B cell (primary cell): ENCODE measurements at regions not wholly inside any gene's neighbourhood (a gene's known extent, or its start where the extent isn't known, plus 50 kb on each side); places are given as distances from the start of the nearest gene placed in this dataset.
A peak's percentile ranks its signal among the peaks of the same experiment; 100 is the strongest.

ENCODE experiments used
- ATAC-seq: fragments of 200-7000 bp; cut with Tn5 transposase; one replicate; pipeline ENCODE4 v1.10.0; 2021; ENCODE audit warnings: low read depth, mild to moderate bottlenecking, moderate number of reproducible peaks, moderate library complexity
- CTCF ChIA-PET: fragments of 350-600 bp; sonication (Branson Sonifier 250); formaldehyde crosslinking; loops from one replicate; lab custom pipeline; 2021; ENCODE audit warnings: antibody characterized with exemption, inconsistent platforms; lab: Charles Lee
- POLR2A ChIA-PET: fragments of 350-600 bp; sonication (Branson Sonifier 250); formaldehyde crosslinking; loops from one replicate; lab custom pipeline; 2021; ENCODE audit warnings: antibody characterized with exemption; lab: Charles Lee
- DNase-seq: peaks from one replicate; pipeline ENCODE4 v3.0.0; 2013
- H2AFZ ChIP-seq: 2 replicates; pipeline ENCODE4 v1.6.1; 2012; ENCODE audit warnings: mild to moderate bottlenecking, low read depth, low read length; ENCODE audit not compliant: insufficient read depth, poor library complexity, severe bottlenecking
- H3K27ac ChIP-seq, 2 donors: 1 replicate in 1 of 2; 2 replicates in 1 of 2; pipeline ENCODE4 v1.5.1; 2012 to 2013; ENCODE audit warnings: low read length in 2 of 2, mild to moderate bottlenecking in 2 of 2, moderate library complexity in 1 of 2
- H3K27me3 ChIP-seq, 4 experiments: fragments of 200-600 bp in 1 of 4; sonication (generic) in 1 of 4; replicated peaks in 1 of 4; 1 replicate in 2 of 4; 2 replicates in 2 of 4; pipeline versions ENCODE4 v1.6.1 to v1.7.0; 2013 to 2016; ENCODE audit warnings: low read length in 3 of 4, mild to moderate bottlenecking in 2 of 4, mixed read lengths in 1 of 4, moderate library complexity in 1 of 4; ENCODE audit not compliant: insufficient read depth in 4 of 4, control insufficient read depth in 3 of 4; ENCODE audit errors: control extremely low read depth in 1 of 4
- H3K36me3 ChIP-seq, 2 experiments: replicated peaks in 1 of 2; 1 replicate in 1 of 2; 2 replicates in 1 of 2; pipeline versions ENCODE4 v1.6.1 to v1.7.1; 2013; ENCODE audit warnings: low read length in 1 of 2; ENCODE audit not compliant: insufficient read depth in 2 of 2, control insufficient read depth in 1 of 2; ENCODE audit errors: control extremely low read depth in 1 of 2, extremely low read depth in 1 of 2
- H3K4me1 ChIP-seq, 2 donors: fragments of 200-600 bp in 1 of 2; sonication (generic) in 1 of 2; 1 replicate in 1 of 2; 2 replicates in 1 of 2; pipeline versions ENCODE4 v1.5.1 to v1.6.1; 2013 to 2017; ENCODE audit warnings: low read length in 2 of 2; ENCODE audit not compliant: control insufficient read depth in 2 of 2, insufficient read depth in 2 of 2
- H3K4me2 ChIP-seq: replicated peaks from 2 replicates; pipeline ENCODE3; 2012; ENCODE audit warnings: mild to moderate bottlenecking, low read depth, low read length; ENCODE audit not compliant: poor library complexity, severe bottlenecking
- H3K4me3 ChIP-seq, 5 experiments: fragments of 200-600 bp in 1 of 5; sonication (generic) in 1 of 5; 1 replicate in 3 of 5; 2 replicates in 2 of 5; pipeline versions ENCODE4 v1.5.1 to v1.7.0; 2011 to 2016; ENCODE audit warnings: low read length in 4 of 5, mild to moderate bottlenecking in 4 of 5, low read depth in 2 of 5, control low read depth in 1 of 5, moderate library complexity in 1 of 5; ENCODE audit not compliant: insufficient read depth in 1 of 5; ENCODE audit errors: control extremely low read depth in 1 of 5, extremely low read depth in 1 of 5
- H3K79me2 ChIP-seq: fragments of 200-600 bp; sonication (generic); one replicate; pipeline ENCODE4 v1.6.0; 2016; ENCODE audit warnings: low read length; ENCODE audit not compliant: control insufficient read depth, insufficient read depth
- H3K9ac ChIP-seq: fragments of 200-600 bp; sonication (generic); 2 replicates; pipeline ENCODE4 v1.6.1; 2017; ENCODE audit warnings: mild to moderate bottlenecking, low read length, moderate library complexity
- H3K9me3 ChIP-seq, 3 donors: one replicate each; pipeline versions ENCODE4 v1.6.1 to v1.7.1; 2013; ENCODE audit warnings: low read length in 2 of 3; ENCODE audit not compliant: control insufficient read depth in 2 of 3, insufficient read depth in 1 of 3; ENCODE audit errors: control extremely low read depth in 1 of 3
- H4K20me1 ChIP-seq: 2 replicates; pipeline ENCODE4 v1.6.0; 2012; ENCODE audit warnings: mild to moderate bottlenecking, low read length; ENCODE audit not compliant: insufficient read depth, control insufficient read depth, poor library complexity, severe bottlenecking
- H3K27ac Mint-ChIP-seq: one replicate; pipeline ENCODE4 v1.8.0; 2021; ENCODE audit warnings: mixed read lengths
- H3K27me3 Mint-ChIP-seq: one replicate; pipeline ENCODE4 v1.8.0; 2021; ENCODE audit warnings: mixed read lengths
- H3K4me1 Mint-ChIP-seq: one replicate; pipeline ENCODE4 v1.8.0; 2021; ENCODE audit warnings: mixed read lengths
- H3K4me3 Mint-ChIP-seq: one replicate; pipeline ENCODE4 v1.8.0; 2021; ENCODE audit warnings: mixed read lengths
- H3K9me3 Mint-ChIP-seq: one replicate; pipeline ENCODE4 v1.8.0; 2022; ENCODE audit warnings: mixed read lengths; ENCODE audit not compliant: insufficient read depth
- EZH2 ChIP-seq: IDR thresholded peaks from 2 replicates; pipeline ENCODE4 v1.6.1; 2012; ENCODE audit warnings: borderline replicate concordance, low read depth, mild to moderate bottlenecking, moderate library complexity, low read length; ENCODE audit not compliant: insufficient read depth, poor library complexity, severe bottlenecking
- WGBS: methylation state at CpG from one replicate; pipeline ENCODE4 v1.1.5; 2013; ENCODE audit warnings: missing lambda C conversion rate; ENCODE audit not compliant: insufficient coverage; 5-methylcytosine and 5-hydroxymethylcytosine counted together
- intact Hi-C: fragments of 100-400 bp; cut with micrococcal nuclease; formaldehyde crosslinking; loops from one replicate; pipeline ENCODE4 v1.10.0; 2022
- TF ChIP-seq, protein P1 (sequence below): fragments of 200-600 bp; IDR thresholded peaks from one replicate; pipeline ENCODE4 v1.8.0; 2022; ENCODE audit warnings: antibody characterized with exemption, mild to moderate bottlenecking

GRCh38 chr13:26985285-26985878 lies 186.2 kb downstream of the USP12 start:
- Mint-ChIP-seq H3K9me3 (no peaks in the 10 kb centered on the region), H3K27ac (no peak overlapping the region), H3K27me3 (peaks cover 3% of the 10 kb centered on the region), H3K4me3 (no peak overlapping the region), H3K4me1 (peaks cover 4% of the 10 kb centered on the region)
- no peak overlapping the region for H3K4me3 ChIP-seq
- TF ChIP-seq, protein P1, sequence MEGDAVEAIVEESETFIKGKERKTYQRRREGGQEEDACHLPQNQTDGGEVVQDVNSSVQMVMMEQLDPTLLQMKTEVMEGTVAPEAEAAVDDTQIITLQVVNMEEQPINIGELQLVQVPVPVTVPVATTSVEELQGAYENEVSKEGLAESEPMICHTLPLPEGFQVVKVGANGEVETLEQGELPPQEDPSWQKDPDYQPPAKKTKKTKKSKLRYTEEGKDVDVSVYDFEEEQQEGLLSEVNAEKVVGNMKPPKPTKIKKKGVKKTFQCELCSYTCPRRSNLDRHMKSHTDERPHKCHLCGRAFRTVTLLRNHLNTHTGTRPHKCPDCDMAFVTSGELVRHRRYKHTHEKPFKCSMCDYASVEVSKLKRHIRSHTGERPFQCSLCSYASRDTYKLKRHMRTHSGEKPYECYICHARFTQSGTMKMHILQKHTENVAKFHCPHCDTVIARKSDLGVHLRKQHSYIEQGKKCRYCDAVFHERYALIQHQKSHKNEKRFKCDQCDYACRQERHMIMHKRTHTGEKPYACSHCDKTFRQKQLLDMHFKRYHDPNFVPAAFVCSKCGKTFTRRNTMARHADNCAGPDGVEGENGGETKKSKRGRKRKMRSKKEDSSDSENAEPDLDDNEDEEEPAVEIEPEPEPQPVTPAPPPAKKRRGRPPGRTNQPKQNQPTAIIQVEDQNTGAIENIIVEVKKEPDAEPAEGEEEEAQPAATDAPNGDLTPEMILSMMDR: peak; percentile 84
- TF ChIP-seq EZH2: no peak
- peaks cover 0 to 5% of the 10 kb centered on the region in 2 donors for H3K4me1 ChIP-seq
- peaks cover 0 to 10% (median 0%) of the 10 kb centered on the region in 4 experiments for H3K27me3 ChIP-seq
- DNase-seq (peak; percentile 84), ATAC-seq (peak; percentile 94)
- WGBS: 4% methylated on average over 4 of the region's 6 CpGs
- no peak overlapping the region for H3K9ac ChIP-seq
- no peaks in the 10 kb centered on the region for H3K36me3 ChIP-seq
- no peaks in the 10 kb centered on the region for H3K9me3 ChIP-seq
- no peak overlapping the region for H2AFZ ChIP-seq
- CTCF ChIA-PET: interaction anchor here (0.5 to 11.9 kb wide), 57 partner anchors 8 to 1021 kb away, joined by 3 to 323 read pairs (median 5); partner anchors contain the start of genes RASL11A and RPL21
- no peak overlapping the region for H3K4me2 ChIP-seq
- H3K79me2 ChIP-seq: no peaks in the 10 kb centered on the region
- no peak overlapping the region for H3K27ac ChIP-seq
- no peaks in the 10 kb centered on the region for H4K20me1 ChIP-seq
- intact Hi-C loops: loop anchor here (1.0 to 10.0 kb wide), 6 partner anchors 217 to 999 kb away; partner anchors contain the start of genes LNX2 and POLR1D
- POLR2A ChIA-PET: interaction anchor here (0.9 kb wide), 1 partner anchor 266 kb away, joined by 3 read pairs; the partner anchor contains the start of gene RPL21

- Mint-ChIP-seq H3K27ac (no peak overlapping the region), H3K4me1 (peaks cover 4% of the 10 kb centered on the region)
- no peak overlapping the region for H3K27ac ChIP-seq
Measured at GRCh38 chr13:26984337-26984736, 187.3 kb downstream of the USP12 start.

More at GRCh38 chr13:26984337-26984736, 187.3 kb downstream of the USP12 start:
- intact Hi-C loops: loop anchor here (10.0 kb wide), 1 partner anchor 640 kb away; the partner anchor contains the start of genes LNX2 and POLR1D
- H4K20me1 ChIP-seq: no peaks in the 10 kb centered on the region
- peaks cover 0 to 10% (median 0%) of the 10 kb centered on the region in 4 experiments for H3K27me3 ChIP-seq
- TF ChIP-seq, protein P1: no peak
- no peak for TF ChIP-seq EZH2
- H3K4me3 Mint-ChIP-seq: no peak overlapping the region
- peaks cover 0 to 5% of the 10 kb centered on the region in 2 donors for H3K4me1 ChIP-seq
- peaks cover 1% of the 10 kb centered on the region for H3K27me3 Mint-ChIP-seq
- ChIA-PET CTCF (interaction anchor here (0.9 to 11.9 kb wide), 28 partner anchors 9 to 999 kb away, joined by 3 to 323 read pairs (median 10); no protein-coding TSS in a partner anchor), POLR2A (no interaction called here)
- H3K4me2 ChIP-seq: no peak overlapping the region
- no peaks in the 10 kb centered on the region for H3K9me3 ChIP-seq
- no peaks in the 10 kb centered on the region for H3K9me3 Mint-ChIP-seq
- H3K9ac ChIP-seq: no peak overlapping the region
- DNase-seq: no peak
- H3K79me2 ChIP-seq: no peaks in the 10 kb centered on the region
- WGBS: 83% methylated on average over 1 of the region's 4 CpGs
- H3K36me3 ChIP-seq: no peaks in the 10 kb centered on the region
- ATAC-seq: no peak
- no peak overlapping the region for H2AFZ ChIP-seq
- no peak overlapping the region for H3K4me3 ChIP-seq
